Prostate gland (tissue), 2 donors: ENCODE measurements at regions not wholly inside any gene's neighbourhood (a gene's known extent, or its start where the extent isn't known, plus 50 kb on each side); places are given as distances from the start of the nearest gene placed in this dataset.

Experiments used
- DNase-seq: peaks from one replicate; pipeline ENCODE4 v3.0.0-alpha.2; 2019; ENCODE audit warnings: low spot score
- H3K27ac ChIP-seq, 2 donors: fragments of 200-600 bp; sonication (generic); 2 replicates each; pipeline ENCODE4 v1.5.1; 2017 to 2019
- H3K27me3 ChIP-seq: fragments of 200-600 bp; sonication (generic); replicated peaks from 2 replicates; pipeline ENCODE4 v1.5.1; 2019; ENCODE audit not compliant: insufficient read depth
- H3K36me3 ChIP-seq, 2 donors: fragments of 200-600 bp; sonication (generic); 1 replicate in 1 of 2; 2 replicates in 1 of 2; pipeline versions ENCODE4 v1.5.1 to v1.8.1; 2017 to 2019
- H3K4me1 ChIP-seq: fragments of 200-600 bp; sonication (generic); replicated peaks from 2 replicates; pipeline ENCODE4 v1.5.1; 2019
- H3K4me3 ChIP-seq, 2 donors: fragments of 200-600 bp; sonication (generic); 2 replicates each; pipeline ENCODE4 v1.5.1; 2017 to 2019
- H3K9me3 ChIP-seq: fragments of 200-600 bp; sonication (generic); 2 replicates; pipeline ENCODE4 v1.5.1; 2017
- CTCF ChIP-seq, 4 experiments: fragments of 200-600 bp in 2 of 4; fragments of 450-650 bp in 2 of 4; sonication (generic) in 2 of 4; IDR thresholded peaks; 1 replicate in 3 of 4; 2 replicates in 1 of 4; pipeline ENCODE4 v1.5.1; 2016 to 2019; ENCODE audit warnings: antibody characterized with exemption in 4 of 4, mild to moderate bottlenecking in 2 of 4, moderate library complexity in 2 of 4
- POLR2A ChIP-seq: fragments of 450-650 bp; IDR thresholded peaks from one replicate; pipeline ENCODE4 v1.6.1; 2016; ENCODE audit warnings: antibody characterized with exemption, mild to moderate bottlenecking
- POLR2AphosphoS5 ChIP-seq: sonication (generic); formaldehyde crosslinking; IDR thresholded peaks from one replicate; pipeline ENCODE4 v1.6.1; 2017; ENCODE audit warnings: antibody characterized with exemption
- WGBS: methylation state at CpG from one replicate; pipeline ENCODE4 v1.1.5; 2018; 5-methylcytosine and 5-hydroxymethylcytosine counted together
- intact Hi-C: fragments of 100-400 bp; cut with DNase I; formaldehyde crosslinking; loops from one replicate; pipeline ENCODE4 v1.14.2; 2022

- Histone ChIP-seq H3K27me3 (no peaks in the 10 kb centered on the region), H3K4me3 (no peak overlapping the region), H3K4me1 (peaks cover 7% of the 10 kb centered on the region), H3K36me3 (no peaks in the 10 kb centered on the region), H3K9me3 (no peaks in the 10 kb centered on the region), H3K27ac (no peak overlapping the region)
- no peak for DNase-seq
- intact Hi-C loops, result no loop called here
- no peak for TF ChIP-seq CTCF (IDR thresholded peaks at IDR 0.05)
- no peak for TF ChIP-seq POLR2AphosphoS5
- TF ChIP-seq POLR2A, result no peak
- 0% methylated on average over 1 of the region's 1 CpG for WGBS
These were observed 472.0 kb upstream of the AKR1E2 start for GRCh38 chr10:4353964-4354363.

DNA sequence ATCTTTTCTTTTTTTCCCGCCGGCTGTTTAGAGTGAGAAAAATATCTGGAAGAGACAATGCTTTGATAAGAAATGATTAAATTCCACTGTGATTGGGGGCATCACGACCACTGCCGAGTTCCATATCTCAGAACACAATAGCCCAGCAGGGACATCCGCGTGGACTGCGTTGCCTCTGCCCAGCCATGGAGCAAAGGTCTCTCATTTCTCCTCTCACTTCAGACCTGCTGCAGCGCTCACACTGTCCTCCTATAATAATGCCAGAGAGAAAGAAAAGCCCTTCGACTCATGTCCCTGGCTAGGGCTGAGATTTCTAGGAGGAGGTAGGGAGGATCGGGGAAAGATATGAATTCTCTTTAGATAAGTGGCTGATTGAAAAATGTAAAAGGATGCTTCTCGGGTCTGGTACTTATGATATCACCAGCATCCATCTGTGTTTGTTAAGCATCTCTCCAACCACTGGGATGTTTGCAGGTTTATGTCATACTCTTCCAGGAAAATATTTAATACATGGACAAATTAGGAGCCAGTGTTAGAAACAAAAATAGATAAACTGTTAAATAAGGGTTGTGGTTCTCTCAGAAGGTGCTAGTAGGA is 472.9 kb upstream of the AKR1E2 start:
- intact Hi-C loops, result no loop called here
- Histone ChIP-seq H3K27me3 (no peaks in the 10 kb centered on the region), H3K36me3 (no peaks in the 10 kb centered on the region), H3K27ac (no peak overlapping the region), H3K4me1 (peaks cover 7% of the 10 kb centered on the region), H3K4me3 (no peak overlapping the region), H3K9me3 (no peaks in the 10 kb centered on the region)
- 61% methylated on average over 11 of the region's 11 CpGs for WGBS
- DNase-seq, result no peak
- TF ChIP-seq CTCF (IDR thresholded peaks at IDR 0.05) (no peak), POLR2AphosphoS5 (no peak), POLR2A (no peak)

GRCh38 chr10:4352414-4352961 is 473.5 kb upstream of the AKR1E2 start:
- DNase-seq, result no peak
- H3K9me3 ChIP-seq, result no peaks in the 10 kb centered on the region
- no peak overlapping the region for H3K4me3 ChIP-seq
- 50% methylated on average over 7 of the region's 7 CpGs for WGBS
- H3K27me3 ChIP-seq, result no peaks in the 10 kb centered on the region
- no peaks in the 10 kb centered on the region for H3K36me3 ChIP-seq
- intact Hi-C loops, result no loop called here
- H3K27ac ChIP-seq, result no peak overlapping the region
- peaks cover 7% of the 10 kb centered on the region for H3K4me1 ChIP-seq
- no peak for TF ChIP-seq CTCF (IDR thresholded peaks at IDR 0.05)
- TF ChIP-seq POLR2A, result no peak
- TF ChIP-seq POLR2AphosphoS5, result no peak

- H3K4me3 ChIP-seq, result no peak overlapping the region
- H3K4me1 ChIP-seq, result peaks cover 7% of the 10 kb centered on the region
- H3K27me3 ChIP-seq, result no peaks in the 10 kb centered on the region
- intact Hi-C loops, result no loop called here
- no peak overlapping the region for H3K27ac ChIP-seq
- H3K9me3 ChIP-seq, result no peaks in the 10 kb centered on the region
- WGBS, result 90% methylated on average over 3 of the region's 3 CpGs
- TF ChIP-seq POLR2AphosphoS5 (no peak), CTCF (IDR thresholded peaks at IDR 0.05) (no peak), POLR2A (no peak)
- no peaks in the 10 kb centered on the region for H3K36me3 ChIP-seq
- no peak for DNase-seq
These were observed 474.1 kb upstream of the AKR1E2 start for GRCh38 chr10:4351723-4352413.

DNA sequence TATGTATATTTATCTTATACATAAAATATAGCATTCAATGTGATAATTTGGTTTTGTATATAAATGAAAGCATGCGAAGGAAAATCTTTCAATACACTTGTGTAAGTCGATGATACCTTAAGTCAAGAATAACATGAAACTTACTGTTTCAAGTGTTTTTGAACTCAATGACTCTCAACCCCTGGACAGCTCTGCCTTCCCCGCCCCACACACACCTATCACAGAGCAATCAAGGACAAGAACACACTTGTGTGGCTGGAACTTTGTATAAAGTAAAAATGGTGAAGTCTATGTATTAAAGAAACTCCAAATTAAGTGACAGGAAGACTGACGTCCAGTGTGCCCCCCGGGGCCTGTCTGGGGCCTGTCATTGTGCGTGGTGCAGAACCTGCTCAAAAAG is 478.6 kb upstream of the AKR1E2 start:
- no peak overlapping the region for H3K27ac ChIP-seq
- intact Hi-C loops, result no loop called here
- no peaks in the 10 kb centered on the region for H3K4me1 ChIP-seq
- WGBS, result 81% methylated on average over 6 of the region's 6 CpGs
- no peak for DNase-seq
- H3K36me3 ChIP-seq, result no peaks in the 10 kb centered on the region
- no peaks in the 10 kb centered on the region for H3K9me3 ChIP-seq
- H3K4me3 ChIP-seq, result no peak overlapping the region
- H3K27me3 ChIP-seq, result no peaks in the 10 kb centered on the region
- TF ChIP-seq CTCF (IDR thresholded peaks at IDR 0.05) (no peak), POLR2A (no peak), POLR2AphosphoS5 (no peak)
